ENCODE measurements at regions not wholly inside any gene's neighbourhood (a gene's known extent, or its start where the extent isn't known, plus 50 kb on each side); places are given as distances from the start of the nearest gene placed in this dataset.
A peak's percentile ranks its signal among the peaks of the same experiment; 100 is the strongest.

- no peak for TF ChIP-seq CTCF (IDR thresholded peaks at IDR 0.05)
- Histone ChIP-seq H3K4me2 (peak overlapping the region; percentile 60), H3K4me1 (peaks cover 35% of the 10 kb centered on the region), H3K9ac (no peak overlapping the region), H3K4me3 (no peak overlapping the region), H3F3A (ENCODE audit: low read depth) (peaks cover 19% of the 10 kb centered on the region), H3K9me3 (ENCODE audit: low read depth) (no peaks in the 10 kb centered on the region), H3K79me2 (ENCODE audit: low read depth) (no peaks in the 10 kb centered on the region), H2AFZ (replicated peaks) (no peak overlapping the region), H4K20me1 (ENCODE audit: low read depth) (no peaks in the 10 kb centered on the region), H3K36me3 (no peaks in the 10 kb centered on the region), H3K27ac (no peak overlapping the region), H3K27me3 (no peaks in the 10 kb centered on the region)
- Mint-ChIP-seq H3K4me3 (peak overlapping the region; percentile 22), H3K4me1 (peaks cover 74% of the 10 kb centered on the region), H3K27me3 (ENCODE audit: insufficient read depth, low read depth) (peaks cover 11% of the 10 kb centered on the region), H3K36me3 (peaks cover 10% of the 10 kb centered on the region), H3K27ac (peak overlapping the region; percentile 97), H3K9me3 (peaks cover 30% of the 10 kb centered on the region)
- no peak for DNase-seq (ENCODE audit: low spot score)
These were observed 54.2 kb upstream of the ABCC4 start for GRCh38 chr13:95355494-95355893.

- H3K4me2 ChIP-seq, result no peak overlapping the region
- no peak overlapping the region for H2AFZ ChIP-seq (replicated peaks)
- H3K27ac ChIP-seq, result no peak overlapping the region
- H4K20me1 ChIP-seq (ENCODE audit: low read depth), result no peaks in the 10 kb centered on the region
- H3F3A ChIP-seq (ENCODE audit: low read depth), result peaks cover 19% of the 10 kb centered on the region
- no peaks in the 10 kb centered on the region for H3K79me2 ChIP-seq (ENCODE audit: low read depth)
- H3K4me1 ChIP-seq, result peaks cover 37% of the 10 kb centered on the region
- H3K4me1 Mint-ChIP-seq, result peaks cover 74% of the 10 kb centered on the region
- H3K4me3 Mint-ChIP-seq, result no peak overlapping the region
- H3K27ac Mint-ChIP-seq, result peak overlapping the region; percentile 95
- H3K27me3 Mint-ChIP-seq (ENCODE audit: insufficient read depth, low read depth), result peaks cover 11% of the 10 kb centered on the region
- H3K9me3 Mint-ChIP-seq, result peaks cover 26% of the 10 kb centered on the region
- H3K9me3 ChIP-seq (ENCODE audit: low read depth), result no peaks in the 10 kb centered on the region
- no peak for TF ChIP-seq EZH2 (IDR thresholded peaks at IDR 0.05)
- no peak for TF ChIP-seq CTCF (IDR thresholded peaks at IDR 0.05)
- no peak for TF ChIP-seq EZH2phosphoT487 (IDR thresholded peaks at IDR 0.05)
- H3K4me3 ChIP-seq, result no peak overlapping the region
- H3K36me3 Mint-ChIP-seq, result peaks cover 6% of the 10 kb centered on the region
- H3K9ac ChIP-seq, result no peak overlapping the region
- no peak for DNase-seq (ENCODE audit: low spot score)
- H3K36me3 ChIP-seq, result no peaks in the 10 kb centered on the region
- no peaks in the 10 kb centered on the region for H3K27me3 ChIP-seq
These were observed 55.7 kb upstream of the ABCC4 start for GRCh38 chr13:95356916-95357315.

- Histone ChIP-seq H3K79me2 (ENCODE audit: low read depth) (no peaks in the 10 kb centered on the region), H3K4me2 (peak overlapping the region; percentile 31), H3K4me1 (peaks cover 37% of the 10 kb centered on the region), H3F3A (ENCODE audit: low read depth) (peaks cover 19% of the 10 kb centered on the region), H2AFZ (replicated peaks) (no peak overlapping the region), H3K36me3 (no peaks in the 10 kb centered on the region), H4K20me1 (ENCODE audit: low read depth) (no peaks in the 10 kb centered on the region), H3K4me3 (no peak overlapping the region), H3K9me3 (ENCODE audit: low read depth) (no peaks in the 10 kb centered on the region), H3K27ac (peak overlapping the region; percentile 51), H3K9ac (no peak overlapping the region), H3K27me3 (no peaks in the 10 kb centered on the region)
- peaks cover 21% of the 10 kb centered on the region for H3K9me3 Mint-ChIP-seq
- DNase-seq (ENCODE audit: low spot score), result peak; percentile 35
- no peak for TF ChIP-seq CTCF (IDR thresholded peaks at IDR 0.05)
- no peak for TF ChIP-seq EZH2phosphoT487 (IDR thresholded peaks at IDR 0.05)
- no peak for TF ChIP-seq EZH2 (IDR thresholded peaks at IDR 0.05)
- H3K4me3 Mint-ChIP-seq, result no peak overlapping the region
- H3K4me1 Mint-ChIP-seq, result peaks cover 67% of the 10 kb centered on the region
- H3K27me3 Mint-ChIP-seq (ENCODE audit: insufficient read depth, low read depth), result peaks cover 10% of the 10 kb centered on the region
- H3K27ac Mint-ChIP-seq, result peak overlapping the region; percentile 95
- peaks cover 8% of the 10 kb centered on the region for H3K36me3 Mint-ChIP-seq
These were observed 56.6 kb upstream of the ABCC4 start for GRCh38 chr13:95357875-95358274.

All from neural progenitor cell (in vitro differentiated cells).